ENCODE measurements at regions not wholly inside any gene's neighbourhood (a gene's known extent, or its start where the extent isn't known, plus 50 kb on each side); places are given as distances from the start of the nearest gene placed in this dataset.
"Not testable (repeated sequence)": the region's sequence is repeated elsewhere in the genome, so short reads cannot be mapped to it uniquely, and the experiment has no call there.

DNA sequence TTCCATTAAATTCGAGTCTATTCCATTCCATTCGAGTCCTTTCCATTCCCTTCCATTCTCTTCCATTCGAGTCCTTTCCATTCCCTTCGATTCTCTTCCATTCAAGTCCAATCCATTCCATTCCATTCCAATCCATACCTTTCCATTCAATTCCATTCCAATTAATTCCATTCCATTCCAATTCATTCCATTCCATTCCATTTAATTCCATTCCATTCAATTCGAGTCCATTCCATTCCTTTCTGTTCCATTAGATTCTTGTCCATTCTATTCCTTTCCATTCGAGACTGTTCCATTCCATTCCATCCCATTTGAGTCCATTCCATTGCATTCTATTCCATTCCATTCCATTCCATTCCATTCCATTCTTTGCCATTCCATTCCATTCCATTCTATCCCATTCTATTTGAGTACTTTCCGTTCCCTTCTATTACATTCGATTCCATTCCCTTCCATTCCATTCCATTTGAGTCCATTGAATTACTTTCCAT lies 1130.0 kb downstream of the RPIA start:
- H3K4me3 ChIP-seq (ENCODE audit: low read length), result no peak overlapping the region
- no peaks in the 10 kb centered on the region for H3K9me3 ChIP-seq (ENCODE audit: low read depth, low read length)
- no peaks in the 10 kb centered on the region for H3K4me1 ChIP-seq (ENCODE audit: insufficient read depth, low read length)
- H3K27me3 ChIP-seq (ENCODE audit: insufficient read depth, low read length), result no peaks in the 10 kb centered on the region

DNA sequence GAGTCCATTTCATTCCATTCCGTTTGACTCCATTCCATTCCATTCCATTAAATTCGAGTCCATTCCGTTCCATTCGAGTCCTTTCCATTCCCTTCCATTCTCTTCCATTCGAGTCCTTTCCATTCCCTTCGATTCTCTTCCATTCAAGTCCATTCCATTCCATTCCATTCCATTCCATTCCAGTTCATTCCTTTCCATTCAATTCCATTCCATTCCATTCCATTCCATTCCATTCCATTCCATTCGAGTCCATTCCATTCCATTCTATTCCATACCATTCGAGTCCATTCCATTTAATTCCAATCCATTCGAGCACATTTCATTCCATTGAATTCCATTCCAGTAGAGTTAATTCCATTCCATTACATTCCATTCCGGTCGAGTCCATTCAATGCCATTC lies 1130.9 kb downstream of the RPIA start:
- not testable (repeated sequence) for H3K4me3 ChIP-seq (ENCODE audit: low read length); H3K9me3 ChIP-seq (ENCODE audit: low read depth, low read length)

DNA sequence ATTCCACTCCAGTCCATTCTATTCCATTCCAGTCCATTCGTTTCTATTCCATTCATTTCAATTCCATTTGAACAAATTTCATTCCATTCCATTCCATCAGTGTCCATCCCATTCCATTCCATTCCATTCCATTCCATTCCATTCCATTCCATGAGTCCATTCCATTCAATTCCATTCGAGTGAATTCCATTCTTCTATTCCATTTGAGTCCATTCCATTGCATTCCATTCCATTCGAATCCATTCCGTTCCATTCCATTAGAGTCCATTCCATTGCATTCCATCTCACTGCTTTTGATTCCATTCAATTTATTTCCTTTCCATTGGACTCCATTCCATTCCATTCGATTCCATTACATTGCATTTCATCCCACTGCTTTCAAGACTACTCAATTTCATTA lies 1132.1 kb downstream of the RPIA start:
- Histone ChIP-seq H3K4me1 (ENCODE audit: insufficient read depth, low read length) (no peaks in the 10 kb centered on the region), H3K27me3 (ENCODE audit: insufficient read depth, low read length) (no peaks in the 10 kb centered on the region), H3K4me3 (ENCODE audit: low read length) (no peak overlapping the region), H3K9me3 (ENCODE audit: low read depth, low read length) (no peaks in the 10 kb centered on the region)

More for the DNA sequence above, 1130.9 kb downstream of the RPIA start:
- H3K27me3 ChIP-seq (ENCODE audit: insufficient read depth, low read length); H3K4me1 ChIP-seq (ENCODE audit: insufficient read depth, low read length): not testable (repeated sequence)

DNA sequence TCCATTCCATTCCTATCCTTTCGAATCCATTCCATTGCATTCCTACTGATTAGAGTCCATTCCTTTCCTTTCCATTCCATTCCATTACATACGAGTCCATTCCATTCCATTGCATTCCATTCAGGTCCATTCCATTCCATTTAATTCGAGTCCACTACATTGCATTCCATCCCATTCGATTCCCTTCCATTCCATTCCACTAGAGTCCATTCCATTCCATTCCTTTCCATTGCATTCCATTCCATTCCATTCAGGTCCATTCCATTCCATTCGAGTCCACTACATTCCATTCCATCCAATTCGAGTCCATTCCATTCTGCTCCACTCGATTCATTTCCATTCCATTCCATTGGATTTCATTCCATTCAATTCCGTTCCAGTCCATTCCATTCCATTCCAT lies 1133.6 kb downstream of the RPIA start:
- H3K27me3 ChIP-seq (ENCODE audit: insufficient read depth, low read length), result no peaks in the 10 kb centered on the region
- no peak overlapping the region for H3K4me3 ChIP-seq (ENCODE audit: low read length)
- H3K9me3 ChIP-seq (ENCODE audit: low read depth, low read length), result no peaks in the 10 kb centered on the region
- H3K4me1 ChIP-seq (ENCODE audit: insufficient read depth, low read length), result no peaks in the 10 kb centered on the region

DNA sequence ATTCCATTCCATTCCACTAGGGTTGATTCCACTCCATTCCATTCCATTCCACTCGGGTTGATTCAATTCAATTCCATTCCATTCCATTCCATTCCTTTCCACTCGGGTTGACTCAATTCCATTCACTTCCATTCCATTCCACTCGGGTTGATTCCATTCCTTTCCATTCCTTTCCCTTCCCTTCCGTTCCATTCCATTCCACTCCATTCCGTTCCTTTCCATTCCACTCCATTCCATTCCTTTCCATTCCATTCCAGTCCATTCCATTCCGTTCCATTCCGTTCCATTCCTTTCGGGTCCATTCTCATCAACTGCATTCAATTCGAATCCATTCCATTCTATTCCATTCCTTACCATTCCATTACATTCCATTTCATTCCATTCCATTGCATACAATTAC lies 1135.3 kb downstream of the RPIA start:
- not testable (repeated sequence) for H3K9me3 ChIP-seq (ENCODE audit: low read depth, low read length); H3K4me3 ChIP-seq (ENCODE audit: low read length); H3K27me3 ChIP-seq (ENCODE audit: insufficient read depth, low read length); H3K4me1 ChIP-seq (ENCODE audit: insufficient read depth, low read length)

DNA sequence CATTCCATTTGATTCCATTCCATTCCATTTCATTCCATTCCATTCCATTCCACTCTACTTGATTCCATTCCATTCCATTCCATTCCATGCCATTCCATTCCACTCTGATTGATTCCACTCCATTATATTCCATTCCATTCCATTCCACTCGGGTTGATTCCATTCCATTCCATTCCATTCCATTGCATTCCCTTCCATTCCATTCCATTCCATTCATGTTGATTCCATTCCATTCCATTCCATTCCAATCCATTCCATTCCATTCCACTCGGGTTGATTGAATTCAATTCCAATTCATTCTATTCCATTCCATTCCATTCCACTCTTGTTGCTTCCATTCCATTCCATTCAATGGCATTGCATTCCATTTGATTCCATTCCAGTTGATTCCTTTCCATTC lies 1136.4 kb downstream of the RPIA start:
- not testable (repeated sequence) for H3K9me3 ChIP-seq (ENCODE audit: low read depth, low read length)

DNA sequence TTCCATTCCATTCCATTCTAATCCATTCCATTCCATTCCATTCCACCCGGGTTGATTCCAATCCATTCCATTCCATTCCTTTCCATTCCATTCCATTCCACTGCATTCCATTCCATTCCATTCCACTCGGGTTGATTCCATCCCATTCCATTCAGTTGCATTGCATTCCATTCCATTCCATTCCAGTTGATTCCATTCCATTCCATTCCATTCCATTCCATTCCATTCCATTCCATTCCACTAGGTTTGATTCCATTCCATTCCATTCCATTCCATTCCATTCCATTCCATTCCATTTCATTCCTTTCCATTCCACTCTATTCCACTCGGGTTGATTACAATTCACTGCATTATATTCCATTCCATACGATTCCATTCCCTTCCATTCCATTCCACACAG lies 1136.9 kb downstream of the RPIA start:
- not testable (repeated sequence) for H3K9me3 ChIP-seq (ENCODE audit: low read depth, low read length); H3K4me1 ChIP-seq (ENCODE audit: insufficient read depth, low read length); H3K4me3 ChIP-seq (ENCODE audit: low read length); H3K27me3 ChIP-seq (ENCODE audit: insufficient read depth, low read length)

More for the DNA sequence above, 1136.4 kb downstream of the RPIA start:
- not testable (repeated sequence) for H3K4me1 ChIP-seq (ENCODE audit: insufficient read depth, low read length); H3K27me3 ChIP-seq (ENCODE audit: insufficient read depth, low read length); H3K4me3 ChIP-seq (ENCODE audit: low read length)

DNA sequence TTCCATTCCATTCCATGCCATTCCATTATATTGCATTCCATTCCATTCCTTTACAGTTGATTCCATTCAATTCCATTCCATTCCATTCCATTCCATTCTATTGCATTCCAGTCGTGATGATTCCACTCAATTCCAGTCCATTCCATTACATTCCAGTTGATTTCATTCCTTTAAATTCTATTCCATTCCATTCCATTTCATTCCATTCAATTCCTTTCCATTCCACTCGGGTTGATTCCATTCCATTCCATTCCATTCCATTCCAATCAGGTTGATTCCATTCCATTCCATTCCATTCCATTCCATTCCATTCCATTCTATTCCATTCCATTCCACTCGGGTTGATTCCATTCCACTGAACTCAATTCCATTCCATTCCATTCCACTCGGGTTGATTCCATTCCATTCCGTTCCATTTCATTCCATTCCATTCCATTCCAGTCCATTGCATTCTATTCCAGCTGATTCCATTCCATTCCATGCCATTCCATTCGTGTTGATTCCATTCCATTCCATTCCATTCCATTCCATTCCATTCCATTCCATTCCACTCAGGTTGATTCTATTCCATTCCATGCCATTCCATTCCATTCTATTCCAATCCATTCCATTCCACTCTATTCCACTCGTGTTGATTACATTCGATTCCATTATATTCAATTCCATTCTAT lies 1137.6 kb downstream of the RPIA start:
- H3K27me3 ChIP-seq (ENCODE audit: insufficient read depth, low read length); H3K9me3 ChIP-seq (ENCODE audit: low read depth, low read length); H3K4me1 ChIP-seq (ENCODE audit: insufficient read depth, low read length); H3K4me3 ChIP-seq (ENCODE audit: low read length): not testable (repeated sequence)

DNA sequence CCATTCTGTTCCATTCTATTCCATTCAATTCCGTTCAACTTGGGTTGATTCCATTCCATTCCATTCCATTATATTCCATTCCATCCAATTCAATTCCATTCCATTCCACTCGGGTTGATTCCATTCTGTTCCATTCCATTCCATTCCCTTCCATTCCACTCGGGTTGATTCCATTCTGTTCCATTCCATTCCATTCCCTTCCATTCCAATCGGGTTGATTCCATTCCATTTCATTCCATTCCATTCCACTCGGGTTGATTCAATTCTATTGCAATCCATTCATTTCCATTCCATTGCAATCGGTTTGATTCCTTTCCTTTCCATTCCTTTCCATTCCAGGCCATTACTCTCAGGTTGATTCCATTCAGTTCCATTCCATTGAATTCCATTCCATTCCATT lies 1138.4 kb downstream of the RPIA start:
- no peaks in the 10 kb centered on the region for H3K4me1 ChIP-seq (ENCODE audit: insufficient read depth, low read length)
- H3K4me3 ChIP-seq (ENCODE audit: low read length), result no peak overlapping the region
- no peaks in the 10 kb centered on the region for H3K27me3 ChIP-seq (ENCODE audit: insufficient read depth, low read length)
- no peaks in the 10 kb centered on the region for H3K9me3 ChIP-seq (ENCODE audit: low read depth, low read length)

DNA sequence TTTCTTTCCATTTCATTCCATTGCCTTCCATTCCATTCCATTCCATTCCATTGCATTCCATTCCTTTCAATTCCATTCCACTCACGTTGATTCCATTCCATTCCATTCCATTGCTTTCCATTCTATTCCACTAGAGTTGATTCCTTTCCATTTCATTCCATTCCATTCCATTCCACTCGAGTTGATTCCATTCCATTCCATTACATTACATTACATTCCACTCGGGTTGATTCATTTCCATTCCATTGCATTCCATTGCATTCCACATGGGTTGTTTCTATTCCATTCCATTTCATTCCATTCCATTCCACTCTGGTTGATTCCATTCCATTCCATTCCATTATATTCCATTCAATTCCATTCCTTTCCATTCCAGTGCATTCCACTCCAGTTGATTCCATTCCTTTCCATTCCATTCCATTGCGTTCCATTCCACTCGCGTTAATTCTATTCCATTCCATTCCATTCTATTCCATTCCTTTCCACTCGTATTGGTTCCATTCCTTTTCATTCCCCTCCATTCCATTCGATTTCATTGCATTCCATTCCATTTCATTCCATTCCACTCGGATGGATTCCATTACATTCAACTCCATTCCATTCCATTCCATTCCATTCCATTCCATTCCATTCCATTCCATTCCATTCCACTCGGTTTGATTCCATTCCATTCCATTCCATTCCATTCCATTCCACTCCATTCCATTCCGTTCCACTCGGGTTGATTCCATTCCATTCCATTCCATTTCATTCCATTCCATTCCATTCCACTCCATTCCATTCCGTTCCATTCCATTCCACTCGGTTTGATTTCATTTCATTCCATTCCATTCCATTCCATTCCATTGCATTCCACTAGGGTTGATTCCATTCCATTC lies 1139.1 kb downstream of the RPIA start:
- H3K27me3 ChIP-seq (ENCODE audit: insufficient read depth, low read length); H3K4me3 ChIP-seq (ENCODE audit: low read length); H3K9me3 ChIP-seq (ENCODE audit: low read depth, low read length); H3K4me1 ChIP-seq (ENCODE audit: insufficient read depth, low read length): not testable (repeated sequence)

DNA sequence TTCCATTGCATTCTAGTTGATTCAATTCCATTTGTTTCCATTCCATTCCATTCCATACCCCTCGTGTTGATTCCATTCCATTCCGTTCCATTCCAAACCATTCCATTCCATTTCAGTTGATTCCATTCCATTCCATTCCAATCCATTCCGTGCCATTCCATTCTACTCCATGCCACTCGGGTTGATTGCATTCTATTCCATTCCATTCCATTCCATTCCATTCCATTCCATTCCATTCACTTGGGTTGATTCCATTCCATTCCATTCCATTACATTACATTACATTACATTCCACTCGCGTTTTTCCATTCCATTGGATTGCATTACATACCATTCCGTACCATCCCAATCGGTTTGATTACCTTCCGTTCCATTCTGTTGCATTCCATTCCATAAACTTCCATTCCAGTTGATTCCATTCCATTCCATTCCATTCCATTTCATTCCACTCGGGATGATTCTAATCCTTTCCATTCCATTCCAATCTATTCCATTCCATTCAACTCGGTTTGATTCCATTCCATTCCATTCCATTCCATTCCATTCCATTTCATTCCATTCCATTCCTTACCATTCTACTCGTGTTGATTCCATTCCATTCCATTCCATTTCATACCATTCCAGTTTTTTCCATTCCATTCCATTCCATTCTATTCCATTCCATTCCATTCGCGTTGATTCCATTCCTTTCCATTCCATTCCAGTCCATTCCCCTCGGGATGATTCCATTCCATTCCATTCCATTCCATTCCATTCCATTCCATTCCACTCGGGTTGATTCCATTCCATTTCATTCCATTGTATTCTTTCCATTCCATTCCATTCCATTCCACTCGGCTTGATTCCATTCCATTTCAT lies 1140.4 kb downstream of the RPIA start:
- no peaks in the 10 kb centered on the region for H3K27me3 ChIP-seq (ENCODE audit: insufficient read depth, low read length)
- H3K4me1 ChIP-seq (ENCODE audit: insufficient read depth, low read length), result no peaks in the 10 kb centered on the region
- H3K9me3 ChIP-seq (ENCODE audit: low read depth, low read length), result no peaks in the 10 kb centered on the region
- H3K4me3 ChIP-seq (ENCODE audit: low read length), result no peak overlapping the region

DNA sequence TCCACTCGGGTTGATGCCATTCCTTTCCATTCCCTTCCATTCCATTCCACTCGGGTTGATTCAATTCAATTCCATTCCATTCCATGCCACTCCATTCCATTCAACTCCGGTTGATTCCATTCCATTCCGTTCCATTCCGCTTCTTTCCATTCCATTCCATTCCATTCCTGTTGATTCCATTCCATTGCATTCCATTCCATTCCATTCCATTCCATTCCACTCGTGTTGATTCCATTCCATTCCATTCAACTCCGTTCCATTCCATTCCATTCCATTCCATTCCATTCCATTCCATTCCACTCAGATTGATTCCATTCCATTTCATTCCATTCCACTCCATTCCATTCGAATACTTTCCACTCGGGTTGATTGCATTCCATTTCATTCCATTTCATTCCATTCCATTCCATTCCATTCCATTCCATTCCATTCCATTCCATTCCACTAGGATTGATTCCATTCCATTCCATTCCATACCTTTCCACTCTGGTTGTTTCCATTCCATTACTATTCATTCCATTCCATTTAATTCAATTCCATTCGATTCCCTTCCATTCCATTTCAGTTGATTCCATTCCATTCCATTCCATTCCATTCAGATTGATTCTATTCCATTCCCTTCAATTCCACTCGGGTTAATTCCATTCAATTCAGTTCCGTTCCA lies 1141.8 kb downstream of the RPIA start:
- no peaks in the 10 kb centered on the region for H3K9me3 ChIP-seq (ENCODE audit: low read depth, low read length)
- H3K27me3 ChIP-seq (ENCODE audit: insufficient read depth, low read length), result no peaks in the 10 kb centered on the region
- no peak overlapping the region for H3K4me3 ChIP-seq (ENCODE audit: low read length)
- no peaks in the 10 kb centered on the region for H3K4me1 ChIP-seq (ENCODE audit: insufficient read depth, low read length)

DNA sequence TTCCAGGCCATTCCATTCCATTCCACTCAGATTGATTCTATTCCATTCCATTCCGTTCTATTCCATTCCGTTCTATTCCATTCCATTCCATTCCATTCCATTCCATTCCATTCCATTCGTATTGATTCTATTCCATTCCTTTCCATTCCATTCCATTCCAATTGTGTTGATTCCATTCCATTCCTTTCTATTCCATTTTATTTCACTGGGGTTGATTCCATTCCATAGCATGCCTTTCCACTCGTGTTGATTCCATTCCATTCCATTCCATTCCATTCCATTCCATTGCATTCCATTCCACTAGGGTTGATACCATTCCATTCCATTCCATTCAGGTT lies 1142.3 kb downstream of the RPIA start:
- no peaks in the 10 kb centered on the region for H3K4me1 ChIP-seq (ENCODE audit: insufficient read depth, low read length)
- H3K27me3 ChIP-seq (ENCODE audit: insufficient read depth, low read length), result no peaks in the 10 kb centered on the region
- no peaks in the 10 kb centered on the region for H3K9me3 ChIP-seq (ENCODE audit: low read depth, low read length)
- H3K4me3 ChIP-seq (ENCODE audit: low read length), result no peak overlapping the region

DNA sequence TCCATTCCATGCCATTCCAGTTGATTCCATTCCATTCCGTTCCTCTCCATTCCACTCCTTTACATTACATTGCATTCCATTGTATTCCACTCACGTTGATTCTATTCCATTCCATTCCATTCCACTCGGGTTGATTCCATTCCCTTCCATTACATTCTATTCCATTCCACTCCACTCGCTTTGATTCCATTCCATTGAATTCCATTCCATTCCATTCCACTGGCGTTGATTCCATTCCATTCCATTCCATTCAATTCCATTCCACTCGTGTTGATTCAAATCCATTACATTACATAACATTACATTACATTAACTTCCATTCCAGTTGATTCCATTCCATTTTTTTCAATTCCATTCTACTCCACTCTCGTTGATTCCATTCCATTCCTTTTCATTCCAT lies 1142.8 kb downstream of the RPIA start:
- Histone ChIP-seq H3K4me1 (ENCODE audit: insufficient read depth, low read length) (no peaks in the 10 kb centered on the region), H3K9me3 (ENCODE audit: low read depth, low read length) (no peaks in the 10 kb centered on the region), H3K4me3 (ENCODE audit: low read length) (no peak overlapping the region), H3K27me3 (ENCODE audit: insufficient read depth, low read length) (no peaks in the 10 kb centered on the region)

DNA sequence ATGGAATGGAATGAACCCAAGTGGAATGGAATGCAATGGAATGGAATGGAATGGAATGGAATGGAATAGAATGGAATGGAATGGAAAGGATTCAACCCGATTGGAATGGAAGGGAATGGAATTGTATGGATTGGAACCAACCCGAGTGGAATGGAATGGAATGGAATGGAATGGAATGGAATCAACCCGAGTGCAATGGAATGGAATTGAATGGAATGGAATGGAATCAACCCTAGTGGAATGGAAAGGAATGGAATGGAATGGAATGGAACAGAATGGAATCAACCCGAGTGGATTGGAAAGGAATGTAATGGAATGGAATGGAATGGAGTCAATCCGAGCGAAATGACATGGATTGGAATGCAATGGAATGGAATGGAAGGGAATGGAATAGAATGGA lies 1144.9 kb downstream of the RPIA start:
- not testable (repeated sequence) for H3K27me3 ChIP-seq (ENCODE audit: insufficient read depth, low read length); H3K4me3 ChIP-seq (ENCODE audit: low read length); H3K4me1 ChIP-seq (ENCODE audit: insufficient read depth, low read length); H3K9me3 ChIP-seq (ENCODE audit: low read depth, low read length)
